ENCODE measurements at regions not wholly inside any gene's neighbourhood (a gene's known extent, or its start where the extent isn't known, plus 50 kb on each side); places are given as distances from the start of the nearest gene placed in this dataset.

GRCh38 chr18:24741321-24741720 lies 280.9 kb downstream of the HRH4 start:
- no peak for DNase-seq

- DNase-seq: no peak
Observed at GRCh38 chr18:24741965-24742724, 281.7 kb downstream of the HRH4 start.

- DNase-seq: no peak
Observed at GRCh38 chr18:24754583-24755253, 294.3 kb downstream of the HRH4 start.

GRCh38 chr18:24756385-24756784 lies 295.9 kb downstream of the HRH4 start:
- DNase-seq: no peak

GRCh38 chr18:24757134-24757533 lies 296.7 kb downstream of the HRH4 start:
- DNase-seq: no peak

GRCh38 chr18:24761765-24762164 lies 301.3 kb downstream of the HRH4 start:
- DNase-seq: no peak

- DNase-seq: no peak
Observed at GRCh38 chr18:24762511-24762910, 302.1 kb downstream of the HRH4 start.

- no peak for DNase-seq
Observed at GRCh38 chr18:24763765-24764513, 303.5 kb downstream of the HRH4 start.

- DNase-seq: no peak
Observed at GRCh38 chr18:24764766-24765165, 304.3 kb downstream of the HRH4 start.

GRCh38 chr18:24766376-24766775 lies 305.9 kb downstream of the HRH4 start:
- DNase-seq: no peak

GRCh38 chr18:24770311-24771024 lies 310.0 kb downstream of the HRH4 start:
- no peak for DNase-seq

GRCh38 chr18:24771300-24771699 lies 310.9 kb downstream of the HRH4 start:
- DNase-seq: no peak

GRCh38 chr18:24773101-24773500 lies 312.7 kb downstream of the HRH4 start:
- no peak for DNase-seq

GRCh38 chr18:24776019-24776418 lies 315.6 kb downstream of the HRH4 start:
- no peak for DNase-seq

- no peak for DNase-seq
Observed at GRCh38 chr18:24778810-24779418, 318.5 kb downstream of the HRH4 start.

- DNase-seq: no peak
Observed at GRCh38 chr18:24782566-24782965, 322.1 kb downstream of the HRH4 start.

- no peak for DNase-seq
Observed at GRCh38 chr18:24785019-24785418, 324.6 kb downstream of the HRH4 start.

GRCh38 chr18:24786027-24786426 lies 325.6 kb downstream of the HRH4 start:
- DNase-seq: no peak

- DNase-seq: no peak
Observed at GRCh38 chr18:24790347-24790746, 329.9 kb downstream of the HRH4 start.

- no peak for DNase-seq
Observed at GRCh38 chr18:24791751-24792545, 331.5 kb downstream of the HRH4 start.

GRCh38 chr18:24793742-24794141 lies 333.3 kb downstream of the HRH4 start:
- DNase-seq: no peak

GRCh38 chr18:24795129-24795528 lies 334.7 kb downstream of the HRH4 start:
- DNase-seq: no peak

Measured in GF-D8 (cell line).